ENCODE measurements at regions not wholly inside any gene's neighbourhood (a gene's known extent, or its start where the extent isn't known, plus 50 kb on each side); places are given as distances from the start of the nearest gene placed in this dataset.

- TF ChIP-seq CTCF (IDR thresholded peaks at IDR 0.05; ENCODE audit: insufficient read depth, low read length, poor library complexity, severe bottlenecking) (no peak), EZH2phosphoT487 (conservative IDR thresholded peaks at IDR 0.05; ENCODE audit: low read length) (no peak)
Observed at GRCh38 chr4:111120191-111120590, 497.3 kb upstream of the PITX2 start.
